Effector memory CD8-positive, alpha-beta T cell (primary cell): ENCODE measurements at regions not wholly inside any gene's neighbourhood (a gene's known extent, or its start where the extent isn't known, plus 50 kb on each side); places are given as distances from the start of the nearest gene placed in this dataset.
"Not testable (repeated sequence)": the region's sequence is repeated elsewhere in the genome, so short reads cannot be mapped to it uniquely, and the experiment has no call there.

Experiments
- ATAC-seq: fragments of 150-1000 bp; cut with Tn5 transposase; replicated peaks from 2 replicates; pipeline ENCODE4 v1.10.0; 2021; ENCODE audit warnings: mild to moderate bottlenecking, moderate library complexity
- DNase-seq, 3 experiments: peaks; one replicate each; pipeline ENCODE4 v3.0.0; 2021
- H3K27ac Mint-ChIP-seq, 2 donors: one replicate each; pipeline ENCODE4 v1.8.0; 2022; ENCODE audit warnings: mild to moderate bottlenecking in 2 of 2, mixed read lengths in 2 of 2, moderate library complexity in 2 of 2
- H3K27me3 Mint-ChIP-seq, 2 donors: one replicate each; pipeline ENCODE4 v1.8.0; 2022; ENCODE audit warnings: mixed read lengths in 2 of 2
- H3K36me3 Mint-ChIP-seq: one replicate; pipeline ENCODE4 v1.8.0; 2022; ENCODE audit warnings: mild to moderate bottlenecking, moderate library complexity, mixed read lengths; ENCODE audit not compliant: insufficient read depth
- H3K4me1 Mint-ChIP-seq, 2 donors: one replicate each; pipeline ENCODE4 v1.8.0; 2022; ENCODE audit warnings: low read depth in 2 of 2, mixed read lengths in 2 of 2
- H3K4me3 Mint-ChIP-seq, 2 donors: one replicate each; pipeline ENCODE4 v1.8.0; 2022; ENCODE audit warnings: mild to moderate bottlenecking in 2 of 2, mixed read lengths in 2 of 2, moderate library complexity in 2 of 2
- H3K9me3 Mint-ChIP-seq, 2 donors: one replicate each; pipeline ENCODE4 v1.8.0; 2022; ENCODE audit warnings: mixed read lengths in 2 of 2

DNA sequence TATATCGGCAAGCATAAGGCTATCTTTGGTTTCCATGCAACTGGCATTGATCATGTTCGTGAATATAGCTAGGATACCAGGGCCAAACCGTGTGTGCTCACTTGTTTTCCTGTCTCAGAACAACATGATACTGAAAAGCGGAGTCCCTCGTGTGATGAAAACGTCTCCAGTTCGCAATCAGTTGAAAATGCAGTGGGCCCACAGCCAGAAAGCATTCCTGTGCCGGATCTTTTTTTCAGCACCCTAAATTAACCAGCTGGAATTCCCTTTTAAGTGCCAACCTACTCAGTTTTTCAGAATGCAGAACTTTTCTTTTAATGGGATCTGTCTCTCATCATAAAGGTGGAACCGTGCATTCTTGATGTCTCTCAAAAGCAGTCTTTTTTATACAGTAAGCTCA is 130.8 kb upstream of the FRG1 start:
- DNase-seq (no peak), ATAC-seq (no peak)
- Mint-ChIP-seq H3K4me3 (no peak overlapping the region), H3K27ac (no peak overlapping the region), H3K9me3 (peaks cover 13 to 15% of the 10 kb centered on the region in 2 donors), H3K4me1 (peaks cover 0 to 4% of the 10 kb centered on the region in 2 donors), H3K27me3 (peaks cover 0 to 29% of the 10 kb centered on the region in 2 donors), H3K36me3 (no peaks in the 10 kb centered on the region)

GRCh38 chr4:189810318-189811181 is 130.1 kb upstream of the FRG1 start:
- Mint-ChIP-seq H3K27me3 (peaks cover 0 to 24% of the 10 kb centered on the region in 2 donors), H3K4me3 (peak overlapping the region in 1 of 2 donors; percentile 41), H3K9me3 (peaks cover 7 to 12% of the 10 kb centered on the region in 2 donors)
- H3K4me1 Mint-ChIP-seq, H3K36me3 Mint-ChIP-seq, ATAC-seq, H3K27ac Mint-ChIP-seq, DNase-seq: not testable (repeated sequence)

DNA sequence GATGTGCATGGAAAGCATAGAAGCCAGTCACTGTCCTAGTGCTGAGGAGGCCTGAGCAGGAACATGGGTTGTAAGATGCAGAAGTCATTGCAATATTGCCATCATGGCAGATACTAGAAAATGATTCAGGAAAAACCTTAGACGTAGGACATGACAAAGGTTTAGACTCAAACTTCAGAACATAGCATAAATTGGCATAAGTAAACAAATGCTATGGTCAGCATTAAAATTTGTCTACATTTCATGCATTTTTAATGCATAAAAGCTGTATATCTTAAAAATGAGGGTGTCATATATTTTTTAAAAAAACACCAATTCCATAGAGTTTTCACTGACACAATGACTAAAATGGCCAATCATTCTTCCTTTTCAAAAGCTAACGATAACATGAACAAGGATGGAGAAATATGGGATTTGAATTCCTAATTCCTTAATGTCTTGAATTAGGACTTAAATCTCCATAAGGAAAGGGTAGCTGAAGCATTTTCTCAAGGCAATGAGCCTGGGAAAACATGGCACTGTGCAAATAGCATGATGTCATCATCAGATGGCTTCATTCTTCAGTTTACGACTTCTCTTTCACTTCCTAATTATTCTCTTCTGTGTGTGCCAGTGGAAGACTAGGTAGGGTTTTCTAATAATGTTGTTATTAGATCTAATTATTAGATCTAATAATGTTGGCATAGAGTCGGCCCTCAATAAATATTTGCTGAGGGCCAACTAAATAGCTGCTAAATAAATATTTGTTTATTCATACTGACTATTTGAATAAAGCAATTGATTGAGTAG is 125.1 kb upstream of the FRG1 start:
- Mint-ChIP-seq H3K4me3 (no peak overlapping the region), H3K9me3 (peaks cover 0 to 10% of the 10 kb centered on the region in 2 donors), H3K27ac (no peak overlapping the region), H3K36me3 (no peaks in the 10 kb centered on the region), H3K27me3 (peaks cover 0 to 22% of the 10 kb centered on the region in 2 donors), H3K4me1 (peaks cover 0 to 2% of the 10 kb centered on the region in 2 donors)
- ATAC-seq: no peak
- DNase-seq: no peak

DNA sequence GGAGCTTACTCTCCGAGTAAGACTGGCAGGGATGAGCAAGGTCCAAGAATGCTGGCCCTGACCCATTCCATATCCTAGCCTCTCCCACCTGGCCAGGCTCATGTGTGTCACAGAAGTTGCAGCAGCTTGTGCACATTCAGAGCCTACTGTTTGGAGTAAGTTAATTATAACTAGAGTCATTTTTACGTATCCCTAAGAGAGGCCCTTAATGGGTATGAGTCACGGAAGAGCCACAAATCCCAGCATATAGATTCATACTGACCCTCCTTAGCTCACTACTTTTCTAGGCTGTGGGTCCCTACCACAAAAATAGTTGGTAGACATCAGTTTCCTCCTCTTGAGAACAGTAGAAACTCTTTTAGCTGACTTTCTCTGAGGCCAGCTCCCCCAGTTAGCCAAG is 118.3 kb upstream of the FRG1 start:
- Mint-ChIP-seq H3K4me1 (no peaks in the 10 kb centered on the region), H3K27me3 (peaks cover 0 to 6% of the 10 kb centered on the region in 2 donors), H3K9me3 (no peaks in the 10 kb centered on the region), H3K36me3 (no peaks in the 10 kb centered on the region), H3K4me3 (no peak overlapping the region), H3K27ac (no peak overlapping the region)
- ATAC-seq (no peak), DNase-seq (no peak)

- DNase-seq (no peak), ATAC-seq (no peak)
- Mint-ChIP-seq H3K9me3 (peaks cover 0 to 2% of the 10 kb centered on the region in 2 donors), H3K27me3 (peaks cover 4 to 6% of the 10 kb centered on the region in 2 donors), H3K4me3 (no peak overlapping the region), H3K36me3 (no peaks in the 10 kb centered on the region), H3K27ac (no peak overlapping the region), H3K4me1 (no peaks in the 10 kb centered on the region)
Observed at GRCh38 chr4:189823591-189823990, 117.1 kb upstream of the FRG1 start.

DNA sequence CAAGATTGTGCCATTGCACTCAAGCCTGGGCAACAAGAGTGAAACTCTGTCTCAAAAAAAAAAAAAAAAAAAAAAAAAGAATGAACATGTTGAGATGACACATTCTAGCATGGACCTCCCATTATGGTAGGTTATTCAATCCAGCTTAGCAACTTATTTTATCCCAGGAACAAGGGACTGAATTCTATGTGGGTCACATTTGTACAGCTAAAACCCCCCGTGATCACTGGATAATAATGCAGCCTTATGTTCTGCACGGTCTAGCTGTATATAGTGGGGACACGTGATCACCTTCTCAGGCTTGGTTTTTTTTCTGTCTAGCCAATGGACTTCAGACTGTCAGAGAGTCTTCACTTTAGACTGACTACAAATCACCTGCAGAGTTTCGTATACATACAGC is 115.2 kb upstream of the FRG1 start:
- no peaks in the 10 kb centered on the region for H3K4me1 Mint-ChIP-seq
- DNase-seq (no peak), ATAC-seq (no peak)
- H3K27me3 Mint-ChIP-seq: peaks cover 6% of the 10 kb centered on the region in 2 donors
- no peak overlapping the region for H3K27ac Mint-ChIP-seq
- no peaks in the 10 kb centered on the region for H3K36me3 Mint-ChIP-seq
- H3K9me3 Mint-ChIP-seq: peaks cover 0 to 10% of the 10 kb centered on the region in 2 donors
- H3K4me3 Mint-ChIP-seq: no peak overlapping the region

DNA sequence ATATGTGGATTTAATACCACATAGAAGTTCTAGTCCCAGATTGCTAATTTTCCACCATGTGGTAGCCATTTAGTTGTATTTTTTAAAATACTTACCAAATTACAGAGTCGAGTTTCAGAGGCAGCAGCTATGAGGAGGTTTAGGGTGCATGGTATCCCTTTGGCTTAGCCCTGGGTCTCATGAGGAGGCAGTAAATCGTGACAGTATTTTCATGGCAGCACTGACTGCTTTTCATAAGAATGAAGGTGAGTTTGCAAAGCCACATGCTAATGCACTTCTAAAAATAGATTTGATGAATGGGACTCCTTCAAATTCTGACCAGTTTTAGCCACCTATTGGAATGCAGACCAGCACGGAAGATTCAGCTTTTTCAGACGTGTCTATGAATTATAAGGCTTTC is 114.0 kb upstream of the FRG1 start:
- Mint-ChIP-seq H3K9me3 (peaks cover 0 to 10% of the 10 kb centered on the region in 2 donors), H3K36me3 (no peaks in the 10 kb centered on the region), H3K27me3 (peaks cover 6% of the 10 kb centered on the region in 2 donors), H3K4me1 (no peaks in the 10 kb centered on the region), H3K4me3 (no peak overlapping the region), H3K27ac (no peak overlapping the region)
- ATAC-seq (no peak), DNase-seq (no peak)

- ATAC-seq (no peak), DNase-seq (no peak)
- Mint-ChIP-seq H3K4me1 (no peaks in the 10 kb centered on the region), H3K9me3 (peaks cover 0 to 10% of the 10 kb centered on the region in 2 donors), H3K27me3 (peaks cover 0 to 6% of the 10 kb centered on the region in 2 donors), H3K36me3 (no peaks in the 10 kb centered on the region), H3K4me3 (no peak overlapping the region), H3K27ac (no peak overlapping the region)
Observed at GRCh38 chr4:189828081-189828697, 112.5 kb upstream of the FRG1 start.

DNA sequence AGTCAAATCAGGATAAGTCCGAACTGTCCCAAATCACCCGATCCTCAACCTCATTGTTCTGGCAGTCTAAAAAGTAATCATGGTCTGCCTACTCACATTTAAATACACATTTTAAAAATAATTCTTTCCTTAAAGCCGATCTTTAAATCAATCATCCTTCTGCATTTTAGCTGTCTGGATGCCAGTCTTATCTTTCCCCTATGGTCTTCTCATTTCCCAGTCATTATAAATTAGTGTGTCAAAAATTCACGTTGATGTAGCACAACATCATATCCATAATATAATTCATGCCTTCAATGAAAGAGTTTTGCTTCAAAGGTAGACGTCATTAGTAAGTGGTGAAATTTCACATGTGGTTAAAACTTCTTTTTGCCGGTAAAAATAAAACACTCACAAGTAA is 108.1 kb upstream of the FRG1 start:
- Mint-ChIP-seq H3K9me3 (peaks cover 2 to 16% of the 10 kb centered on the region in 2 donors), H3K4me3 (no peak overlapping the region), H3K27me3 (peaks cover 0 to 6% of the 10 kb centered on the region in 2 donors), H3K4me1 (no peaks in the 10 kb centered on the region), H3K36me3 (no peaks in the 10 kb centered on the region), H3K27ac (no peak overlapping the region)
- ATAC-seq: no peak
- no peak for DNase-seq

DNA sequence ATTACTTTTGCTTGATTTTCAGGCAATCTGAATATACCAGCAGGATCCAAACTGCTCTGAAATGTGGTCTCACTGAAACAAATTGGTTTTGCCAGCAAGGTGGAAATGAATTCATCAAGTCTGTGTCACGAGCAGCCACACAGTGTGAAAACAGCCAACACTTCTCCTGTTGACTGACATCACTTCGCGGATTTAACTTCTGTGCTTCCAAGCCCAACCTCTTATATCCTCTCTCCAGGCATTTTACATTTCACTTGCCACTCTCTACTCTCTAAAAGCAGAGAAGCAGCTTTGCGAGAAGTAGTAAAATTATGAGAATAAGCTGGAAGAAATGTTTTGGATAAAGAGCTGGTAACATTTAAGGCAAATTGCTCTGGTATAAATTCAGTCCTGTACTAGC is 106.1 kb upstream of the FRG1 start:
- ATAC-seq: no peak
- Mint-ChIP-seq H3K36me3 (no peaks in the 10 kb centered on the region), H3K27me3 (no peaks in the 10 kb centered on the region), H3K4me3 (no peak overlapping the region), H3K27ac (no peak overlapping the region), H3K9me3 (peaks cover 2 to 7% of the 10 kb centered on the region in 2 donors), H3K4me1 (no peaks in the 10 kb centered on the region)
- no peak for DNase-seq

DNA sequence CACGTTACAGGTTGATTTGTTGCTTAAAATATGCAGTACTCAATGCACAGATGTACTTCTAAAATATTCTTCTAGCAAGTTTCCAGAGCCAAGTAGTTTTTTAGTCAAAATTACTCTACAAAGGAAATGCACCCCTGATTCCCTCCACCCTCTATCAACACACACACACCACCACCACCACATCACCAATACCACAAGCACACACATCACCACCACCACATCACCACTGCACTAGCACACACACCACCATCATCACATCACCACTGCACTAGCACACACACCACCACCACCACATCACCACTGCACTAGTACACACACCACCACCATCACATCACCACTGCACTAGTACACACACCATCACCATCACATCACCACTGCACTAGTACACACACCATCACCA is 105.2 kb upstream of the FRG1 start:
- Mint-ChIP-seq H3K27ac (no peak overlapping the region), H3K9me3 (peaks cover 2 to 7% of the 10 kb centered on the region in 2 donors), H3K4me1 (no peaks in the 10 kb centered on the region), H3K27me3 (no peaks in the 10 kb centered on the region), H3K4me3 (no peak overlapping the region), H3K36me3 (no peaks in the 10 kb centered on the region)
- ATAC-seq (no peak), DNase-seq (no peak)

- H3K4me1 Mint-ChIP-seq: no peaks in the 10 kb centered on the region
- H3K4me3 Mint-ChIP-seq: no peak overlapping the region
- H3K9me3 Mint-ChIP-seq: peaks cover 2 to 7% of the 10 kb centered on the region in 2 donors
- H3K27ac Mint-ChIP-seq: no peak overlapping the region
- no peaks in the 10 kb centered on the region for H3K27me3 Mint-ChIP-seq
- DNase-seq (no peak), ATAC-seq (no peak)
- no peaks in the 10 kb centered on the region for H3K36me3 Mint-ChIP-seq
Observed at GRCh38 chr4:189837471-189837870, 103.2 kb upstream of the FRG1 start.

- Mint-ChIP-seq H3K27me3 (no peaks in the 10 kb centered on the region), H3K4me1 (no peaks in the 10 kb centered on the region), H3K9me3 (peaks cover 2 to 7% of the 10 kb centered on the region in 2 donors), H3K36me3 (no peaks in the 10 kb centered on the region), H3K27ac (no peak overlapping the region), H3K4me3 (no peak overlapping the region)
- no peak for DNase-seq
- ATAC-seq: no peak
Observed at GRCh38 chr4:189838821-189839497, 101.7 kb upstream of the FRG1 start.
